Cardiac fibroblast (primary cell): ENCODE measurements at regions not wholly inside any gene's neighbourhood (a gene's known extent, or its start where the extent isn't known, plus 50 kb on each side); places are given as distances from the start of the nearest gene placed in this dataset.

Experiments used
- DNase-seq, 2 donors: peaks; one replicate each; pipeline versions ENCODE4 v3.0.0 to v3.0.0-alpha.2; 2010; ENCODE audit warnings: low read depth in 2 of 2
- H3K4me3 ChIP-seq, 2 donors: replicated peaks in 1 of 2; 1 replicate in 1 of 2; 2 replicates in 1 of 2; pipeline ENCODE4 v1.5.1; 2011; ENCODE audit warnings: low read depth in 2 of 2, low read length in 2 of 2, mild to moderate bottlenecking in 2 of 2, moderate library complexity in 1 of 2
- CTCF ChIP-seq: IDR thresholded peaks from one replicate; pipeline ENCODE4 v1.5.1; 2011; ENCODE audit warnings: low read depth, mild to moderate bottlenecking, low read length, inconsistent platforms

GRCh38 chr22:27370987-27371386, 430.6 kb downstream of the MN1 start:
- TF ChIP-seq CTCF: no peak
- DNase-seq: no peak
- H3K4me3 ChIP-seq: no peak overlapping the region

GRCh38 chr22:27372364-27372763, 429.2 kb downstream of the MN1 start:
- TF ChIP-seq CTCF: no peak
- no peak overlapping the region for H3K4me3 ChIP-seq
- no peak for DNase-seq

GRCh38 chr22:27372969-27373670, 428.4 kb downstream of the MN1 start:
- DNase-seq: no peak
- no peak overlapping the region for H3K4me3 ChIP-seq
- no peak for TF ChIP-seq CTCF

GRCh38 chr22:27377501-27378295, 423.9 kb downstream of the MN1 start:
- no peak overlapping the region for H3K4me3 ChIP-seq
- TF ChIP-seq CTCF: no peak
- DNase-seq: no peak

GRCh38 chr22:27378311-27378800, 423.2 kb downstream of the MN1 start:
- TF ChIP-seq CTCF: no peak
- no peak overlapping the region for H3K4me3 ChIP-seq
- peak in 1 of 2 donors; percentile 5 for DNase-seq

- no peak overlapping the region for H3K4me3 ChIP-seq
- DNase-seq: no peak
- no peak for TF ChIP-seq CTCF
These were observed 422.6 kb downstream of the MN1 start for GRCh38 chr22:27378995-27379394.
